Germinal center (tissue), 1 donor: ENCODE measurements at regions not wholly inside any gene's neighbourhood (a gene's known extent, or its start where the extent isn't known, plus 50 kb on each side); places are given as distances from the start of the nearest gene placed in this dataset.
"Not testable (repeated sequence)": the region's sequence is repeated elsewhere in the genome, so short reads cannot be mapped to it uniquely, and the experiment has no call there.

Source experiments
- DNase-seq: peaks from one replicate; pipeline ENCODE4 v3.0.0; 2012; ENCODE audit warnings: mixed read lengths, low spot score

- no peak for DNase-seq
Measured at GRCh38 chr10:42883993-42884983, 101.7 kb downstream of the BMS1 start.

GRCh38 chr10:42885491-42886270, 103.1 kb downstream of the BMS1 start:
- no peak for DNase-seq

GRCh38 chr10:42887734-42888503, 105.3 kb downstream of the BMS1 start:
- DNase-seq, result no peak

- DNase-seq, result no peak
Measured at GRCh38 chr10:42888504-42889095, 106.0 kb downstream of the BMS1 start.

- no peak for DNase-seq
Measured at GRCh38 chr10:42896735-42897134, 114.1 kb downstream of the BMS1 start.

- no peak for DNase-seq
Measured at GRCh38 chr10:42898037-42898960, 115.7 kb downstream of the BMS1 start.

- DNase-seq, result no peak
Measured at GRCh38 chr10:42899036-42899435, 116.4 kb downstream of the BMS1 start.

GRCh38 chr10:42900346-42900745, 117.8 kb downstream of the BMS1 start:
- not testable (repeated sequence) for DNase-seq

- DNase-seq, result no peak
Measured at GRCh38 chr10:42911359-42911758, 128.8 kb downstream of the BMS1 start.

- no peak for DNase-seq
Measured at GRCh38 chr10:42916974-42917373, 134.4 kb downstream of the BMS1 start.

- no peak for DNase-seq
Measured at GRCh38 chr10:42917821-42918220, 135.2 kb downstream of the BMS1 start.

GRCh38 chr10:42921951-42922350, 139.4 kb downstream of the BMS1 start:
- DNase-seq, result no peak

GRCh38 chr10:42924484-42924883, 141.9 kb downstream of the BMS1 start:
- no peak for DNase-seq

- DNase-seq, result no peak
Measured at GRCh38 chr10:42926843-42927242, 144.2 kb downstream of the BMS1 start.

GRCh38 chr10:42928064-42928463, 145.5 kb downstream of the BMS1 start:
- no peak for DNase-seq

- no peak for DNase-seq
Measured at GRCh38 chr10:42929236-42929635, 146.6 kb downstream of the BMS1 start.

- DNase-seq, result no peak
Measured at GRCh38 chr10:42929993-42930392, 146.9 kb upstream of the RET start.

- no peak for DNase-seq
Measured at GRCh38 chr10:42930516-42931192, 146.2 kb upstream of the RET start.

GRCh38 chr10:42932116-42932515, 144.8 kb upstream of the RET start:
- no peak for DNase-seq
